ENCODE measurements at regions not wholly inside any gene's neighbourhood (a gene's known extent, or its start where the extent isn't known, plus 50 kb on each side); places are given as distances from the start of the nearest gene placed in this dataset.

DNA sequence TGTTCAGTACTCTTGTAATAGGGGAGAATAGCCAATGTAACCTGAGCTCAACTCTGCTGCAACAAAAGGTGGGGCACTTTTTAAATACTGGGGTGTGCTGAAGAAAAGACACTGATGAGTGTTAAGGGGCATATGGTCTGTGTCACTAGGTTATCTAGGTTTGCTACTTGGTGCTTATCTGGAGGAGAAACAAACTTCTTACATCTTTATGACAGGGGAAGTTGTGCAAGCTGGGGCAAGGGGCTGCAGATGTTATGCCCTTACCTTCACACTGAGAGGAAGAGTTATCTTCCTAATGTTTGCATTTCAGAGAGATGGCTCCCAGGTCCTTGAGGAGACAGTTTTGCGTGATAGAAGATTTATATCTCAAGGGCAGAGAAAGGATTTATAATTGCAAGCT, 90.9 kb upstream of the PKP2 start:
- TF ChIP-seq CTCF (conservative IDR thresholded peaks at IDR 0.05; ENCODE audit: low read depth, low read length): no peak
- no peak for TF ChIP-seq EZH2phosphoT487 (IDR thresholded peaks at IDR 0.05; ENCODE audit: borderline replicate concordance, low read length)
- no peak for TF ChIP-seq EZH2 (IDR thresholded peaks at IDR 0.05; ENCODE audit: low read length, unreplicated experiment)

Data from PC-3 (cell line).